ENCODE measurements at regions not wholly inside any gene's neighbourhood (a gene's known extent, or its start where the extent isn't known, plus 50 kb on each side); places are given as distances from the start of the nearest gene placed in this dataset.

- TF ChIP-seq MTA2 (IDR thresholded peaks at IDR 0.05; ENCODE audit: low read depth), result 0 out of 2 replicates have a peak, but pooled peaks have one; percentile 38
- TF ChIP-seq, protein P1, sequence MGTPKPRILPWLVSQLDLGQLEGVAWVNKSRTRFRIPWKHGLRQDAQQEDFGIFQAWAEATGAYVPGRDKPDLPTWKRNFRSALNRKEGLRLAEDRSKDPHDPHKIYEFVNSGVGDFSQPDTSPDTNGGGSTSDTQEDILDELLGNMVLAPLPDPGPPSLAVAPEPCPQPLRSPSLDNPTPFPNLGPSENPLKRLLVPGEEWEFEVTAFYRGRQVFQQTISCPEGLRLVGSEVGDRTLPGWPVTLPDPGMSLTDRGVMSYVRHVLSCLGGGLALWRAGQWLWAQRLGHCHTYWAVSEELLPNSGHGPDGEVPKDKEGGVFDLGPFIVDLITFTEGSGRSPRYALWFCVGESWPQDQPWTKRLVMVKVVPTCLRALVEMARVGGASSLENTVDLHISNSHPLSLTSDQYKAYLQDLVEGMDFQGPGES (IDR thresholded peaks at IDR 0.05), result no peak
- no peak for TF ChIP-seq NR2F1 (conservative IDR thresholded peaks at IDR 0.05)
- TF ChIP-seq PAX5 (IDR thresholded peaks at IDR 0.05; ENCODE audit: borderline replicate concordance, low read depth, low read length), result peak; percentile 69; the same call in 1 of the 2 replicates
Observed at GRCh38 chr10:10520491-10521385, 496.9 kb upstream of the CELF2 start (continued).

- 13% methylated on average over 5 of the region's 5 CpGs for WGBS (ENCODE audit: insufficient coverage, insufficient replicate concordance, low lambda C conversion rate, missing lambda C conversion rate)
- Histone ChIP-seq H3K9me3 (replicated peaks; ENCODE audit: control insufficient read depth, insufficient read depth, low read length) (no peaks in the 10 kb centered on the region), H3K27me3 (replicated peaks in 1 of 2; ENCODE audit: control insufficient read depth in 2 of 2, insufficient read depth in 2 of 2, low read length in 1 of 2) (no peaks in the 10 kb centered on the region), H3K27ac (ENCODE audit: control insufficient read depth, insufficient read depth) (no peak overlapping the region), H3K9ac (ENCODE audit: control insufficient read depth, insufficient read depth, low read length) (no peak overlapping the region), H3K4me2 (ENCODE audit: control insufficient read depth, insufficient read depth) (no peak overlapping the region), H3K79me2 (ENCODE audit: control insufficient read depth, insufficient read depth, low read length) (no peaks in the 10 kb centered on the region), H4K20me1 (ENCODE audit: control insufficient read depth, insufficient read depth) (no peaks in the 10 kb centered on the region), H3K4me3 (no peak overlapping the region), H2AFZ (ENCODE audit: control insufficient read depth, low read depth, low read length) (no peak overlapping the region), H3K36me3 (ENCODE audit: control insufficient read depth in 2 of 2, insufficient read depth in 2 of 2, low read length in 1 of 2) (no peaks in the 10 kb centered on the region), H3K4me1 (ENCODE audit: control insufficient read depth, insufficient read depth, low read length) (no peaks in the 10 kb centered on the region)
- in situ Hi-C loops (cut with MboI) (no loop called here), intact Hi-C loops (cut with micrococcal nuclease; ENCODE audit: unreplicated experiment) (no loop called here)
- ChIA-PET CTCF (interaction anchor here (1.2 kb wide), 1 partner anchor 387 kb away, joined by 3 read pairs; no protein-coding TSS in a partner anchor), RAD21 (ENCODE audit: unreplicated experiment) (no interaction called here), POLR2A (no interaction called here), SMC1A (ENCODE audit: uncharacterized antibody, unreplicated experiment) (interaction anchor here (1.5 kb wide), 1 partner anchor 10 kb away, joined by 4 read pairs; no protein-coding TSS in a partner anchor)
- TF ChIP-seq CREM (IDR thresholded peaks at IDR 0.05; ENCODE audit: low read depth), result no peak
- no peak for TF ChIP-seq IKZF2 (IDR thresholded peaks at IDR 0.05)
- no peak for TF ChIP-seq TCF7 (IDR thresholded peaks at IDR 0.05; ENCODE audit: borderline replicate concordance)
- no peak for TF ChIP-seq PRDM15 (CRISPR knock-in tag; IDR thresholded peaks at IDR 0.05)
- TF ChIP-seq BACH1 (IDR thresholded peaks at IDR 0.05; ENCODE audit: borderline replicate concordance), result no peak
- no peak for TF ChIP-seq GABPA (IDR thresholded peaks at IDR 0.05; ENCODE audit: low read depth)
- no TSS peak for BruUV-seq (replicated peaks)
- ATAC-seq (no peak), DNase-seq (ENCODE audit: low read depth, low spot score) (no peak), FAIRE-seq (no peak)
Observed at GRCh38 chr10:10526846-10527245, 490.8 kb upstream of the CELF2 start.
